Activated T-helper 1 cell treated with anti-CD3 and anti-CD28 coated beads, Interleukin-12 subunit alpha, Interleukin-12 subunit beta, Interleukin-2, Interleukin-4 antibody, amounts not matched to agents 30 ng/mL and 10 ng/mL and 1 ng/mL, durations not matched to agents 14 hours and 24 hours and 36 hours (primary cell): ENCODE measurements at regions not wholly inside any gene's neighbourhood (a gene's known extent, or its start where the extent isn't known, plus 50 kb on each side); places are given as distances from the start of the nearest gene placed in this dataset.
"Not testable (repeated sequence)": the region's sequence is repeated elsewhere in the genome, so short reads cannot be mapped to it uniquely, and the experiment has no call there.

Experiments
- DNase-seq: peaks from one replicate; pipeline ENCODE4 v3.0.0; 2021; ENCODE audit warnings: low spot score
- H3K27ac Mint-ChIP-seq: one replicate; pipeline ENCODE4 v1.8.0; 2021; ENCODE audit warnings: mild to moderate bottlenecking, mixed read lengths
- H3K27me3 Mint-ChIP-seq: one replicate; pipeline ENCODE4 v1.8.0; 2022; ENCODE audit warnings: mild to moderate bottlenecking, moderate library complexity, mixed read lengths; ENCODE audit not compliant: insufficient read depth
- H3K36me3 Mint-ChIP-seq: one replicate; pipeline ENCODE4 v1.8.0; 2021; ENCODE audit warnings: low read depth, mixed read lengths
- H3K4me1 Mint-ChIP-seq: one replicate; pipeline ENCODE4 v1.8.0; 2021; ENCODE audit warnings: low read depth, mixed read lengths
- H3K4me3 Mint-ChIP-seq: one replicate; pipeline ENCODE4 v1.8.0; 2021; ENCODE audit warnings: mild to moderate bottlenecking, moderate library complexity, mixed read lengths
- H3K9me3 Mint-ChIP-seq: one replicate; pipeline ENCODE4 v1.8.0; 2021; ENCODE audit warnings: mixed read lengths
- intact Hi-C: fragments of 100-400 bp; cut with micrococcal nuclease; formaldehyde crosslinking; loops from one replicate; pipeline ENCODE4 v1.15.1; 2024

DNA sequence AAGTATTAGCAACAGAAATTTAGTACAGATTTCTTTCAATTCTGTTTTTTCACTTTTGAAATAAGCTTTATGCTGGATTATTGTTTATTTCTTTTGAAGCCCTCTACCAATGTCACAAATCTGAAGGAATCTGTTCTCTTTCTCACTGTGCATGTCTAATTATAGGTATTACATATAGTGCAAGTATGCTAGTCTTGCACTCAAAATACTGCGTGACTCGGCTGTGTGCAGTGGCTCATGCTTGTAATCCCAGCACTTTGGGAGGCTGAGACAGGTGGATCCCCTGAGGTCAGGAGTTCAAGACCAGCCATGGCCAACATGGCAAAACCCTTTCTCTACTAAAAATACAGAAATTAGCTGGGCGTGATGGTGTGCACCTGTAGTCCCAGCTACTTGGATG, 95.8 kb upstream of the PLAAT1 start:
- DNase-seq = no peak

DNA sequence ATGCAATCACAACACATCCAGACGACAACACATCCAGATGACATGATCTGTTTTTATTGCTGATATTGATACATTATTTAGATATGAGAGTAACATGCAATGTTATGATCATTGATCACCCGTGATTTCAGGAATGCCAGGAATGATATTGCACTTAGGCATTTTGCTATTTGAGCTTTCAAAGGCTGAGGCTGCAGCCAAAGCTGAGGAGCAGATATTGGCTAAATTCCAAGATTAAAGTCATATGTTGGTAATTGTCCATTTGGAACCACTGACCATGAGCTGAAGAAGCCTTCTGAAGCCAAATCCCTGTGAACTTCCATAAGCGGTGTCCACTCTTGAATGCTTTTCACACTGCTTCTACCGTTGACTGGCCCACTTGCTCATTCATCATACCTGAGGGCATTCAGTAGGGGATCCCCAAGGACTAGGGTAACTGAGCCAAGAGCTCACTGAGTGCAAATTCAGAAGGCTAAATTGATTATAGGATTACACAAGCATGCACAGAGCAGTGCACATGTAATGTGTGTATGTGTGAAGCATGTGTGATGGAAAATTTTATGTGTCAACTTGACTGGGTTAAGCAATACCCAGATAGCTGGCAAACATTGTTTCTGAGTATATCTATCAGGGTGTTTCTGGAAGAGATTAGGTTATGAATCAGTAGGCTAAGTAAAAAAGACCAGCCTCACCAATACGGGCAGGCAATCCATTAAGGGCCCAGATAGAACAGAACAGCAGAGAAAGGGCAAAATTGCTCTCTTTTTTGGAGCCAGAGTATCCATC, 92.1 kb upstream of the PLAAT1 start:
- Mint-ChIP-seq H3K36me3 (no peaks in the 10 kb centered on the region), H3K27ac (no peak overlapping the region), H3K27me3 (peaks cover 5% of the 10 kb centered on the region), H3K9me3 (no peaks in the 10 kb centered on the region), H3K4me3 (no peak overlapping the region), H3K4me1 (no peaks in the 10 kb centered on the region)
- intact Hi-C loops = no loop called here
- no peak for DNase-seq

More for the DNA sequence above, 95.8 kb upstream of the PLAAT1 start:
- Mint-ChIP-seq H3K27ac (no peak overlapping the region), H3K36me3 (no peaks in the 10 kb centered on the region), H3K4me1 (no peaks in the 10 kb centered on the region), H3K9me3 (no peaks in the 10 kb centered on the region), H3K27me3 (peaks cover 8% of the 10 kb centered on the region), H3K4me3 (no peak overlapping the region)
- intact Hi-C loops = no loop called here

DNA sequence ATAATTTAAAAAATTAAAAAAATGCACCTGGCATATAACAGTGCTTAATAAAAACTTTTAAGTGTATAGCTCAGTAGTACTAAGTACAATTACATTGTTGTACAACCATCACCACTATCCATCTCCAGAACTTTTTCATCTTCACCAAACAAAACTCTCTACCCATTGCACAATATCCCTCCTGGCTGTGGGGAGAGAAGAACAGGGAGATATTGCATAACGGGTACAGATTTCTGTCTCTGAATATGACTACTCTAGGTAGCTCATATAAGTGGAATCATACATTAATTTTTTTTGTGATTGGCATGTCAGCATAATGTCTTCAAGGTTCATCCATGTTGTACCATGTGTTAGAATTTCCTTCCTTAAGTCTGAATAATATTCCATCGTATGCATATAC, 91.0 kb upstream of the PLAAT1 start:
- Mint-ChIP-seq H3K4me3 (no peak overlapping the region), H3K36me3 (no peaks in the 10 kb centered on the region), H3K27me3 (peaks cover 5% of the 10 kb centered on the region), H3K27ac (no peak overlapping the region), H3K4me1 (no peaks in the 10 kb centered on the region), H3K9me3 (no peaks in the 10 kb centered on the region)
- no peak for DNase-seq
- intact Hi-C loops = no loop called here

DNA sequence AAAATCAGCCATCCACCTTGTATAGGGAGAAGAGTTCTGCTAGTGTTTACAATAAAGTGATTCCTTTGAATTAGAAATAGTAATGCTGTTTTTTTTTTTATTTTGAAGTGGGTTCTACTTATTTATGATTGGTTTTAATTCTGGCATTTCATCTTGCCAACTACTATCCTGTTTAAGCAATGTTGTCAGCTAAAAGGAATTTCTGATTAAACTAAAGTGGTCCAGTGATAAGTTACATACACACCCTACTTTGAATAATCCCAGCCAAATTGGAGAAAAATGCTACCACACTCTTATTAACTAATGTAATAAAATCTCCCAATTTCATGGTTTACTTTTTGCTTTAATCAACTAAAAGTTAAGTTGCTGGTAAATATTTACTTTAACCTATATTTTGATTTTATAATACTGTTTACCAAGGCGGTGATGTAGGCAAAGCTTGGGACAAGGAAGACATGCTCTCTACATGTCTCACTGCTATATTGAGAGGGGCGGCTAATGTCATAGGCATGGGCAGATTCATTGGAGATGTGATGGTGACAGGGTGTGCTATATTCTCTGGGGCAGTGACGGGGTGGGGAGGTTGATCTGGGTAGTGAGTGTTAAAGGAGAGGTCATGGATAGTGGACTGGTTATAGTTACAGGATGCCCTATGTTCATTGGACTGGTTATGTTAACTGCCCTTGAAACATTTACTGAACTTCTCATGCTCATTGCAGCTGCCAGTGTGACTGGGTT, 85.8 kb upstream of the PLAAT1 start:
- DNase-seq, intact Hi-C loops, H3K27ac Mint-ChIP-seq, H3K4me3 Mint-ChIP-seq, H3K4me1 Mint-ChIP-seq, H3K9me3 Mint-ChIP-seq, H3K27me3 Mint-ChIP-seq, H3K36me3 Mint-ChIP-seq: not testable (repeated sequence)

DNA sequence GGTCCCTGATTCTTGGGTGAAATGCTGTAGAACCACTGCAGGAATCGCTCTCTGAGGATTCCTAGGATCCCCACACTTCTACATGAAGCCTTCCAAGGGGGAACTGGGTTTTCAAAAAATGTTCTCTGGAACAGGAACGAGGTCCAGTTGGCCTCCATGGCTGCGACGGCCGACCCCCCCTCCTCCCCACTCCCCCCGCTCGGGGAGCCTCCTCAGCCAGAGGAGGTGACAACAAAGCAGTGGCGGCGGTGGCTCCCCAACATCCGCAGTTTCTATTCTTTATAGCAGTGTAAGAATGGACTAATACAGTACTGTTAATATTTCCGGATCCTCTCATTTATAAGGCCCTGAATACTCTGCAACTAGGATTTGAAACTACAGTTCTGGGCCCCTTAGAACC, 84.0 kb upstream of the PLAAT1 start:
- Mint-ChIP-seq H3K4me1 (no peaks in the 10 kb centered on the region), H3K36me3 (no peaks in the 10 kb centered on the region), H3K27ac (no peak overlapping the region), H3K4me3 (no peak overlapping the region), H3K9me3 (no peaks in the 10 kb centered on the region), H3K27me3 (peaks cover 2% of the 10 kb centered on the region)
- DNase-seq = no peak
- intact Hi-C loops = no loop called here

DNA sequence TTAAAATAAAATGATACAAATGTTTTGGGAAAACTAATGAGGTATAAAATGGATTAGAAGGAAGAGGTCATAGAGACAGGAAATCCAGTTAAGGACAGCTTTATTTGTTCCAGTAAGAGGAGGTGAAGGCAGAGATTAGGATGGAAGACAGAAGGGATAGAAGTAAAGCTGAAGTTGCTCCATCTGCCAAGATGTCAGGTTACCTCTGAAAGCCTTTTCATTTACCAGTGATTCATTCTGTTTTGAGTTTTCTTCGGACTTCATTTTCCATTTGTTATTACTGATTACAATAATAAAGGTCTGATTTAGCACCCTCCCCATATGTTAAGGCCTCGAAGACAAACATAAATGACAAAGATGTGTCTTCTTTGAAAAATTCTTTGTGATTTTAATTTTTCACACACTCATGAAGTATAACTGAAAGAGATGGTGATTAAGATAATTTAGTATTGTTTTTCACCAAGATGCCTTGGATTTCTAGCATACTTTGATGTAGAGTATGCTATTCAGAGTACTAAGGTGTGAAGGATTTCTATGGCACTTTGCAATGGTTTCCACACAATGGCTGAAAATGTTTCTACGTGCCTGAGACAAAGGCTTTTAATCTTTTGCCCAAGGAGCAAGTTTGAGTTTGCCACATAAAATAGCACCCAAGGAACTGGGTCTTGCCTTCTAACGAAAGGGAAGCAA, 75.4 kb upstream of the PLAAT1 start:
- Mint-ChIP-seq H3K27me3 (no peaks in the 10 kb centered on the region), H3K4me1 (no peaks in the 10 kb centered on the region), H3K9me3 (no peaks in the 10 kb centered on the region), H3K27ac (no peak overlapping the region), H3K4me3 (no peak overlapping the region), H3K36me3 (no peaks in the 10 kb centered on the region)
- intact Hi-C loops = no loop called here
- no peak for DNase-seq

DNA sequence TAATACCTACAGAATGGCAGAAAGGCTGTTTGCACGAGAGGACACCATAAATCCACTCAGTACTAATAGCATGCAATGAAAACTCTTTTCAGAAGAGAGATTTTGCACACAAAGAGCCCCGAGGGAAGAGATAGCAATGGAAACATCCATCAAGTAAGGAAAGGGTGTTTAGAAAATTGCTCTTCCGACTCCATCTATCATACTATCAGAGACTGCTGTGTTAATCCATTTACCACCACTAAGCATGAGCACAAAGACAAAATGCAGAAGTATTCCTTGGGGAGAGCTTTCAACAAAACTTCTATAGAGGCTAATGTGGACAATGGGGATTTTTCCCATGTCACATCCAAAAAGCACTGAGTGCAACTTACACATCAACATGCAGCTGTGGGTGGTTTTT, 72.1 kb upstream of the PLAAT1 start:
- no peaks in the 10 kb centered on the region for H3K9me3 Mint-ChIP-seq
- no peak overlapping the region for H3K27ac Mint-ChIP-seq
- peaks cover 2% of the 10 kb centered on the region for H3K27me3 Mint-ChIP-seq
- no peaks in the 10 kb centered on the region for H3K36me3 Mint-ChIP-seq
- H3K4me3 Mint-ChIP-seq = no peak overlapping the region
- H3K4me1 Mint-ChIP-seq = no peaks in the 10 kb centered on the region
- intact Hi-C loops = no loop called here
- no peak for DNase-seq

DNA sequence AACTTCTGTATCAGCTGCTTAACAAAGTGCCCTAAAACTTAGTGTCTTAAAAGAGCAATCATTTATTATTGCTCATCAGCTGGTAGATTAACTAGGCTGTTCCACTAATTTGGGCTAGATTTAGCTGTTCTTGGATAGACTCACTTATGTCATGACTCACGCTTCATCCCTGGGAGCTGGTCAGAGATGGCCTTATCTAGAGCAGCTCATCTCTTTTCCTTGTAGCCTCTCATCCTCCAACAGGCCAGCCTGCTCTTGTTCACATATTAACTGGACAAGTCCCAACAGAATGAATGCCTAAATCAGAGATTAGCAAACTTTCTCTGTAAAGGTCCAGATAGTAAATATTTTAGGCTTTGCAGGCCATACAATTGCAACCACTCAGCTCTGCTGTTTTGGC, 66.9 kb upstream of the PLAAT1 start:
- Mint-ChIP-seq H3K27ac (no peak overlapping the region), H3K4me1 (no peaks in the 10 kb centered on the region), H3K27me3 (peaks cover 4% of the 10 kb centered on the region), H3K36me3 (no peaks in the 10 kb centered on the region), H3K4me3 (no peak overlapping the region), H3K9me3 (no peaks in the 10 kb centered on the region)
- intact Hi-C loops = no loop called here
- DNase-seq = no peak

DNA sequence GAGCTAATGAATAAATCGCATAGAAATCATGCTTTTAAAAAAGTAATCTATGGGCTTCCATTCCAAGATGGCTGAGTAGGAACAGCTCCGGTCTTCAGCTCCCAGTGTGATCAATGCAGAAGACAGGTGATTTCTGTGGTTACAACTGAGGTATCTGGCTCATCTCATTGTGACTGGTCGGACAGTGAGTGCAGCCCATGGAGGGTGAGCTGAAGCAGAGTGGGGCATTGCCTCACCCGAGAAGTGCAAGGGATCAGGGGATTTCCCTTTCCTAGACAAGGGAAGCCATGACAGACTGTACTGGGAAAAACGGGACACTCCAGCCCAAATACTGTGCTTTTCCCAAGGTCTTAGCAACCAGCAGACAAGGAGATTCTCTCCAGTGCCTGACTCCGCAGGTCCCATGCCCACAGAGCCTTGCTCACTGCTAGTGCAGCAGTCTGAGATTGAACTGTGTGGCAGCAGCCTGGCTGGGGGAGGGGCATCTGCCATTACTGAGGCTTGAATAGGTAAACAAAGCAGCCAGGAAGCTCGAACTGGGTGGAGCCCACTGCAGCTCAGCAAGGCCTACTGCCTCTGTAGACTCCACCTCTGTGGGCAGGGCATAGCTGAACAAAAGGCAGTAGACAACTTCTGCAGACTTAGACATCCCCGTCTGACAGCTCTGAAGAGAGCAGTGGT, 61.5 kb upstream of the PLAAT1 start:
- H3K27me3 Mint-ChIP-seq, H3K4me3 Mint-ChIP-seq, intact Hi-C loops, H3K36me3 Mint-ChIP-seq, H3K27ac Mint-ChIP-seq, H3K9me3 Mint-ChIP-seq, DNase-seq, H3K4me1 Mint-ChIP-seq: not testable (repeated sequence)

DNA sequence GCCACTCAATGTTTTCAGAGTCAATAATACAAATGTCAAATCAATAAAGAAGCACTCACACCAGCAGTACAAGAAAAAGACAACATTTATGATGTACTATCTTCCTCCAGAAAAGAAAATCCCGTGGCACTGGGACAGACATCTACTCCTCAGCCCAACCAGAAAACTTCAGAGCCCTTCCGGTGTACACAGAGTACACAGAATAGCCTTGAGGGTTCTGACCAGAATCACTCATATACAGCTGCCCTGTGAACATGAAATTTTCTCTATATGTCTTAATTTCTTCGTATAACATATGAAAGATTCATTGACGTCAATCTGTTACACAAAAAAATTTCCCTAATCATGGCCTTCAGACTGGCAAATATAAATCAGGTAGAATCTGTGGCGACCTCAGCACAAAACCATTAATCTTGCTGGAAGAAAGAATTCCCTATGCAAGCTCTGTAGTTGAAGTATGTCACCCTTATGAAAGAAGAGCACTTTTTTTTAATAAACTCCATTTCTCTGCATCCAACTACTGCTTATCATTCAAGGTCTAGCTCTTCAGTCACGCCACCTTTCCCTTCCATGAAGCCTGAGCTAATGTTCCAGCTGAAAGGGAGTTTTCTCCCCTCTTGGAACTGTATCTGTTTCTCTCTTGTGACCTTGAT, 53.8 kb upstream of the PLAAT1 start:
- no peak for DNase-seq
- intact Hi-C loops = no loop called here
- H3K4me3 Mint-ChIP-seq = no peak overlapping the region
- H3K4me1 Mint-ChIP-seq = no peaks in the 10 kb centered on the region
- peaks cover 7% of the 10 kb centered on the region for H3K27me3 Mint-ChIP-seq
- no peak overlapping the region for H3K27ac Mint-ChIP-seq
- H3K36me3 Mint-ChIP-seq = no peaks in the 10 kb centered on the region
- no peaks in the 10 kb centered on the region for H3K9me3 Mint-ChIP-seq

DNA sequence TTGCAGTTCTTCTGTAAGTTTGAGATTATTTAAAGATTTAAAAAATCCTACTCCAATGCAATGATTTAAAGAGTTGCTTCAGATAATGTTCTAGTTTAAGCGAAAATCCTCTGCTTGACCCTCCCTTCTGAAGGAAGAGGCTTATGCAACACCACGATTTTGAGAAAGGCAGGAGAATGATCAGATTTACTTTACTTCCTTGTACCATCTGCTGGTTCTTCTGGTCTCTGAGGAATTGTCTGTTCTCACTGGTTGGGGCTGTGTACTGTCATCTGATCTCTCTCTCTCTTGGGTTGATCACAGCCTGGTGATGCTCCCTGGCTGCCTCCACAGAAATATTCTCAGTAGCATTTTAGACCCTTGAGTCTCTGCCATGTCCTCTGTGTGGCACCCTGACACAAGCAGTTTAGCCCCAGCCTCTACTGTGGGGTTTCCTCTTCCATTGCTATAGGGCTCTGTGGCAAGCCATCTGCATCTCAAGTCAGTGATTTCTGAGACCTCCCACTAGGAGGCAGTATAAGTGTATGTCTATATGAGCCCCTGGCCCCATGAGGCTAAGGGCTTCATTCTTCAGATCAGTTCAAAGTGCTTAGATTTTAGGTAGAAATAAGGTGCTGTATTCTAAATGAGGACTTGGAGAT, 50.8 kb upstream of the PLAAT1 start:
- Mint-ChIP-seq H3K9me3 (no peaks in the 10 kb centered on the region), H3K36me3 (no peaks in the 10 kb centered on the region), H3K4me1 (no peaks in the 10 kb centered on the region), H3K27me3 (peaks cover 14% of the 10 kb centered on the region), H3K4me3 (no peak overlapping the region), H3K27ac (no peak overlapping the region)
- no peak for DNase-seq
- intact Hi-C loops = no loop called here
